ENCODE measurements at regions not wholly inside any gene's neighbourhood (a gene's known extent, or its start where the extent isn't known, plus 50 kb on each side); places are given as distances from the start of the nearest gene placed in this dataset.
"Not testable (repeated sequence)": the region's sequence is repeated elsewhere in the genome, so short reads cannot be mapped to it uniquely, and the experiment has no call there.

GRCh38 chr22:22735276-22735675 is 90.9 kb downstream of the GGTLC2 start:
- not testable (repeated sequence) for TF ChIP-seq CTCF (conservative IDR thresholded peaks at IDR 0.05); EZH2 (IDR thresholded peaks at IDR 0.05; ENCODE audit: low read depth)

Data from PC-9 (cell line).